Smooth muscle cell (in vitro differentiated cells): ENCODE measurements at regions not wholly inside any gene's neighbourhood (a gene's known extent, or its start where the extent isn't known, plus 50 kb on each side); places are given as distances from the start of the nearest gene placed in this dataset.

ENCODE experiments used
- DNase-seq: peaks from one replicate; lab custom pipeline; 2025; ENCODE audit not compliant: unreplicated experiment; lab: John Stamatoyannopoulos, UW
- H2AFZ ChIP-seq: fragments of 200-600 bp; sonication (generic); 2 replicates; pipeline ENCODE4 v1.6.0; 2016; ENCODE audit warnings: antibody characterized with exemption, low read depth, mild to moderate bottlenecking
- H3F3A ChIP-seq: fragments of 200-600 bp; sonication (generic); 2 replicates; pipeline ENCODE4 v1.6.0; 2017; ENCODE audit warnings: antibody characterized with exemption, low read depth
- H3K27ac ChIP-seq: fragments of 200-600 bp; sonication (generic); 2 replicates; pipeline ENCODE4 v1.5.1; 2016; ENCODE audit warnings: low read depth, mild to moderate bottlenecking
- H3K27me3 ChIP-seq: fragments of 200-600 bp; sonication (generic); 2 replicates; pipeline ENCODE4 v1.6.1; 2016; ENCODE audit warnings: low read depth, mild to moderate bottlenecking
- H3K36me3 ChIP-seq: fragments of 200-600 bp; sonication (generic); 2 replicates; pipeline ENCODE4 v1.5.1; 2016; ENCODE audit warnings: low read depth
- H3K4me1 ChIP-seq: fragments of 200-600 bp; sonication (generic); 2 replicates; pipeline ENCODE4 v1.5.1; 2016; ENCODE audit warnings: low read depth
- H3K4me2 ChIP-seq: fragments of 200-600 bp; sonication (generic); 2 replicates; pipeline ENCODE4 v1.6.0; 2016; ENCODE audit warnings: mild to moderate bottlenecking
- H3K4me3 ChIP-seq: fragments of 200-600 bp; sonication (generic); 2 replicates; pipeline ENCODE4 v1.5.1; 2016; ENCODE audit warnings: mild to moderate bottlenecking
- H3K79me2 ChIP-seq: fragments of 200-600 bp; sonication (generic); 2 replicates; pipeline ENCODE4 v1.6.0; 2016; ENCODE audit warnings: low read depth, mild to moderate bottlenecking
- H3K9ac ChIP-seq: fragments of 200-600 bp; sonication (generic); 2 replicates; pipeline ENCODE4 v1.6.0; 2016; ENCODE audit warnings: low read depth
- H3K9me3 ChIP-seq: fragments of 200-600 bp; sonication (generic); replicated peaks from 2 replicates; pipeline ENCODE4 v1.5.1; 2016; ENCODE audit warnings: low read depth
- H4K20me1 ChIP-seq: fragments of 200-600 bp; sonication (generic); 2 replicates; pipeline ENCODE4 v1.6.0; 2016; ENCODE audit warnings: low read depth
- CTCF ChIP-seq: fragments of 200-600 bp; sonication (generic); IDR thresholded peaks from 2 replicates; pipeline ENCODE4 v1.5.1; 2017; ENCODE audit warnings: borderline replicate concordance, mild to moderate bottlenecking, antibody characterized with exemption; ENCODE audit not compliant: insufficient read depth, poor library complexity, severe bottlenecking
- WGBS: methylation state at CpG from one replicate; pipeline ENCODE4 v1.1.7; 2016; ENCODE audit warnings: low lambda C conversion rate; 5-methylcytosine and 5-hydroxymethylcytosine counted together

DNA sequence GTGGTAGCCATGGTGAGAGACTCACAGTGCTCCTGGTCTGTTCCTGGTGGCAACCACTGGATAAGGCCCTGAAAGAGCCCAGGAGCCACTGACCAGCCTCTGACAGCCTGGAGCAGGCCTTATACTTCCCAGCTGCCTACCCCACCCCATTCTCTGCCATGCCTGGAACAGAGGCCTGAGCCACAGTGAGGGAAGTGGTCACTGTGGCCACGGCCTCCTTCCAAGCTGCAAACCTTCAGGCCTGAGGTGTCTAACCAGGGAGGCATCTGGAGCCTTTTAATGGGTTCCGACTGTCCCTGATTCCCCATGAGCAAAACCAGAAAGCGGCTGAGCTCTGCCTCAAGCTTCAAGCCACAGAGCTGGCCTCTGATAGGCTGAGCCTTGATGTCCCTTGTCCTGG lies 113.0 kb upstream of the SIRPA start:
- Histone ChIP-seq H3K79me2 (no peaks in the 10 kb centered on the region), H3K27me3 (peaks cover 9% of the 10 kb centered on the region), H3K4me2 (no peak overlapping the region), H3K9ac (no peak overlapping the region), H3K4me3 (no peak overlapping the region), H3F3A (no peaks in the 10 kb centered on the region), H4K20me1 (no peaks in the 10 kb centered on the region), H3K36me3 (no peaks in the 10 kb centered on the region), H3K27ac (no peak overlapping the region), H3K4me1 (no peaks in the 10 kb centered on the region), H2AFZ (no peak overlapping the region), H3K9me3 (no peaks in the 10 kb centered on the region)
- no peak for DNase-seq
- WGBS: 90% methylated on average over 3 of the region's 3 CpGs
- no peak for TF ChIP-seq CTCF

DNA sequence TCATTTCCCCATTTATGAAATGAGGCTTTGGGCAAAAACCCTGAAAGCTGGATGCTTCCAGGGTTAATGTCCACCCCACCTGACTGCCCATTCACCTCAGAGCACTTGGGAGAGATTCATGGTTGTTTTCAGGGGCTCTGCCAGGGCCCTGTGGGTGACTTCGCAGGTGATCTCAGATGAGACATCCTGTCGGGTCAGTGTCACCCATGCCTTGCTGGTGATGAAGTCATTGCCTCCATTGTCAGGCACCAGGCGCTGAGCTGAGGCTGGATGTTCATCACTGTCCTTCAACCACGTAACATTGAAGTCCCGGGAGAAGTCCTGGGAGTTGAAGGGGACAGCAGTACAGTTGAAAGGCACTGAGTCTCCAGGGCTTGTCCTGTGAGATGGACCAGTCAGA lies 115.6 kb upstream of the SIRPA start:
- no peak for DNase-seq
- Histone ChIP-seq H3K9ac (no peak overlapping the region), H3K4me3 (no peak overlapping the region), H3K79me2 (peaks cover 6% of the 10 kb centered on the region), H3F3A (no peaks in the 10 kb centered on the region), H3K9me3 (no peaks in the 10 kb centered on the region), H4K20me1 (no peaks in the 10 kb centered on the region), H2AFZ (no peak overlapping the region), H3K4me1 (peaks cover 6% of the 10 kb centered on the region), H3K27ac (no peak overlapping the region), H3K27me3 (peaks cover 2% of the 10 kb centered on the region), H3K4me2 (no peak overlapping the region), H3K36me3 (no peaks in the 10 kb centered on the region)
- WGBS: 86% methylated on average over 5 of the region's 5 CpGs
- no peak for TF ChIP-seq CTCF

DNA sequence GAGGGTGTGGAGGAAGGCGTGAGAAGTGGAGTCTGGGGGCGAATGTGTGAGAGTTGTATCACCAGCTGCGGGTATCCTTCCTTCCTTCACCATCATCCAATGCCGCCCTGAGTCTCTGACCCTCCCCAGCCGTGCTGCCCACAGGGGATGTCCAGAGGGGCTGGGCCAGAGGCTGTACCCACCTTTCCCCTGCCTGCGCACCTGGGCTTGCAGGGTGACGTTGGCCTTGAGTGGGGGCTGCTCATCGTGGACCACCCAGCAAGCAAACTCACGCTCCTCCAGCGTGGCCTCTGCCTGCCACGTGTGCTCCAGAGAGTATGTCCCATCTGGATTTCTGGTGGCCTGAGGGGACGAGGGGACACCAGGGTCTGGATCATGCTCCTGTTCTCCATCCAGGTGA lies 116.9 kb upstream of the SIRPA start:
- 93% methylated on average over 12 of the region's 12 CpGs for WGBS
- no peaks in the 10 kb centered on the region for H3K27me3 ChIP-seq
- no peaks in the 10 kb centered on the region for H3K9me3 ChIP-seq
- no peak overlapping the region for H3K27ac ChIP-seq
- peaks cover 6% of the 10 kb centered on the region for H3K4me1 ChIP-seq
- H3F3A ChIP-seq: no peaks in the 10 kb centered on the region
- H3K4me2 ChIP-seq: no peak overlapping the region
- H2AFZ ChIP-seq: no peak overlapping the region
- TF ChIP-seq CTCF: no peak
- no peaks in the 10 kb centered on the region for H3K36me3 ChIP-seq
- H4K20me1 ChIP-seq: no peaks in the 10 kb centered on the region
- no peak overlapping the region for H3K9ac ChIP-seq
- no peak overlapping the region for H3K4me3 ChIP-seq
- peaks cover 6% of the 10 kb centered on the region for H3K79me2 ChIP-seq
- DNase-seq: no peak

DNA sequence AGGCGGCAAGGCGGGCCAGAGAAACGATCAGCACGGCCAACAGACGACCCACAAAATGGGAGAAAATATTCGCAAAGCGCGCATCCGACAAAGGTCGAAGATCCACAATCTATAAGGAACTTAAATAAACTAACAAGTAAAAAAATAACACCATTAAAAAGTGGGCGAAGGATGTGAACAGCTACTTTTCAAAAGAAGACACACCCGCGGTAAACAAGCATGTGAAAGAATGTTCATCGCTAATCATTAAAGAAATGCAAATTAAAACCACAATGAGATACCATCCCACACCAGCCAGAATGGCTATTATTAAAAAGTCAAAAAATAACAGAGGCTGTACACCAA lies 117.8 kb upstream of the SIRPA start:
- WGBS: 21% methylated on average over 14 of the region's 14 CpGs
- no peaks in the 10 kb centered on the region for H3K27me3 ChIP-seq
- H3K27ac ChIP-seq: no peak overlapping the region
- H4K20me1 ChIP-seq: no peaks in the 10 kb centered on the region
- H3K9me3 ChIP-seq: no peaks in the 10 kb centered on the region
- DNase-seq: no peak
- H3K4me2 ChIP-seq: peak overlapping the region; percentile 89
- H3F3A ChIP-seq: no peaks in the 10 kb centered on the region
- no peak overlapping the region for H3K9ac ChIP-seq
- H3K4me3 ChIP-seq: peak overlapping the region; percentile 70
- peaks cover 6% of the 10 kb centered on the region for H3K79me2 ChIP-seq
- H3K36me3 ChIP-seq: no peaks in the 10 kb centered on the region
- TF ChIP-seq CTCF: no peak
- peak overlapping the region; percentile 75 for H2AFZ ChIP-seq
- peaks cover 6% of the 10 kb centered on the region for H3K4me1 ChIP-seq
